Activated effector memory CD4-positive, alpha-beta T cell treated with Interleukin-2 at 50 U/mL for 16 hours (primary cell): ENCODE measurements at regions not wholly inside any gene's neighbourhood (a gene's known extent, or its start where the extent isn't known, plus 50 kb on each side); places are given as distances from the start of the nearest gene placed in this dataset.

Source experiments
- DNase-seq: peaks from one replicate; pipeline ENCODE4 v3.0.0-alpha.2; 2020

- no peak for DNase-seq
Observed at GRCh38 chr9:126275386-126276001, 51.1 kb upstream of the MVB12B start.

- no peak for DNase-seq
Observed at GRCh38 chr9:126276056-126276728, 50.4 kb upstream of the MVB12B start.
